HEK293 (cell line): ENCODE measurements at regions not wholly inside any gene's neighbourhood (a gene's known extent, or its start where the extent isn't known, plus 50 kb on each side); places are given as distances from the start of the nearest gene placed in this dataset.

ENCODE experiments used
- HOXC10 ChIP-seq: sonication (generic); formaldehyde crosslinking; IDR thresholded peaks from 2 replicates; pipeline ENCODE4 v1.8.1; 2023; ENCODE audit warnings: mild to moderate bottlenecking, missing genetic modification reagents
- KLF7 ChIP-seq: fragments of 450-650 bp; formaldehyde crosslinking; IDR thresholded peaks from 2 replicates; pipeline ENCODE4 v1.5.1; 2016; ENCODE audit warnings: missing biosample characterization, missing genetic modification characterization, borderline replicate concordance
- KLF8 ChIP-seq: fragments of 450-650 bp; formaldehyde crosslinking; IDR thresholded peaks from 2 replicates; pipeline ENCODE4 v1.5.1; 2016; ENCODE audit warnings: missing biosample characterization, missing genetic modification characterization
- OSR2 ChIP-seq: fragments of 450-650 bp; formaldehyde crosslinking; IDR thresholded peaks from 2 replicates; pipeline ENCODE4 v1.5.1; 2016; ENCODE audit warnings: missing biosample characterization, missing genetic modification characterization
- RBAK ChIP-seq: fragments of 450-650 bp; formaldehyde crosslinking; IDR thresholded peaks from 2 replicates; pipeline ENCODE4 v1.5.1; 2016; ENCODE audit warnings: missing biosample characterization, missing genetic modification characterization
- SP7 ChIP-seq: fragments of 450-650 bp; formaldehyde crosslinking; IDR thresholded peaks from 2 replicates; pipeline ENCODE4 v1.5.1; 2016; ENCODE audit warnings: missing biosample characterization, missing genetic modification characterization
- WT1 ChIP-seq: fragments of 450-650 bp; formaldehyde crosslinking; IDR thresholded peaks from 2 replicates; pipeline ENCODE4 v1.5.1; 2016; ENCODE audit warnings: missing biosample characterization, missing genetic modification characterization
- ZBTB20 ChIP-seq: fragments of 450-650 bp; formaldehyde crosslinking; IDR thresholded peaks from 2 replicates; pipeline ENCODE4 v1.5.1; 2016; ENCODE audit warnings: missing biosample characterization, missing genetic modification characterization
- ZNF16 ChIP-seq: fragments of 450-650 bp; formaldehyde crosslinking; IDR thresholded peaks from 2 replicates; pipeline ENCODE4 v1.5.1; 2016; ENCODE audit warnings: low read depth, missing biosample characterization, missing genetic modification characterization
- ZNF214 ChIP-seq: fragments of 450-650 bp; formaldehyde crosslinking; IDR thresholded peaks from 2 replicates; pipeline ENCODE4 v1.5.1; 2017; ENCODE audit warnings: missing biosample characterization, mild to moderate bottlenecking, missing genetic modification characterization, borderline replicate concordance
- ZNF311 ChIP-seq: fragments of 450-650 bp; formaldehyde crosslinking; IDR thresholded peaks from 2 replicates; pipeline ENCODE4 v1.5.1; 2017; ENCODE audit warnings: missing biosample characterization, missing genetic modification characterization, borderline replicate concordance
- ZNF350 ChIP-seq: fragments of 450-650 bp; formaldehyde crosslinking; IDR thresholded peaks from 2 replicates; pipeline ENCODE4 v1.5.0; 2017; ENCODE audit warnings: missing biosample characterization, mild to moderate bottlenecking, missing genetic modification characterization
- ZNF354C ChIP-seq: fragments of 450-650 bp; formaldehyde crosslinking; IDR thresholded peaks from 2 replicates; pipeline ENCODE4 v1.5.1; 2016; ENCODE audit warnings: missing biosample characterization, missing genetic modification characterization, low read depth, borderline replicate concordance
- ZNF394 ChIP-seq: fragments of 450-650 bp; formaldehyde crosslinking; IDR thresholded peaks from 2 replicates; pipeline ENCODE4 v1.5.1; 2016; ENCODE audit warnings: missing biosample characterization, missing genetic modification characterization, mild to moderate bottlenecking, moderate library complexity, borderline replicate concordance
- ZNF521 ChIP-seq: fragments of 450-650 bp; formaldehyde crosslinking; IDR thresholded peaks from 2 replicates; pipeline ENCODE4 v1.5.1; 2017; ENCODE audit warnings: missing biosample characterization, mild to moderate bottlenecking, missing genetic modification characterization
- ZNF558 ChIP-seq: fragments of 450-650 bp; formaldehyde crosslinking; IDR thresholded peaks from 2 replicates; pipeline ENCODE4 v1.5.1; 2016; ENCODE audit warnings: missing biosample characterization, missing genetic modification characterization
- ZNF660 ChIP-seq: fragments of 450-650 bp; IDR thresholded peaks from 2 replicates; pipeline ENCODE4 v1.5.1; 2018; ENCODE audit warnings: missing biosample characterization, mild to moderate bottlenecking, missing genetic modification characterization
- ZNF677 ChIP-seq: fragments of 450-650 bp; IDR thresholded peaks from 2 replicates; pipeline ENCODE4 v1.5.0; 2018; ENCODE audit warnings: missing biosample characterization, mild to moderate bottlenecking, missing genetic modification characterization, moderate library complexity
- ZNF837 ChIP-seq: fragments of 450-650 bp; formaldehyde crosslinking; IDR thresholded peaks from 2 replicates; pipeline ENCODE4 v1.5.1; 2016; ENCODE audit warnings: missing biosample characterization, missing genetic modification characterization
- TF ChIP-seq, protein P1 (sequence below): fragments of 450-650 bp; formaldehyde crosslinking; IDR thresholded peaks from 2 replicates; pipeline ENCODE4 v1.5.1; 2016; ENCODE audit warnings: missing biosample characterization, missing genetic modification characterization
- TF ChIP-seq, protein P2 (sequence below): fragments of 450-650 bp; formaldehyde crosslinking; IDR thresholded peaks from 2 replicates; pipeline ENCODE4 v1.5.1; 2016; ENCODE audit warnings: missing biosample characterization, missing genetic modification characterization
- TF ChIP-seq, protein P3 (sequence below): fragments of 450-650 bp; formaldehyde crosslinking; IDR thresholded peaks from 2 replicates; pipeline ENCODE4 v1.5.1; 2016; ENCODE audit warnings: missing biosample characterization, missing genetic modification characterization
- TF ChIP-seq, protein P4 (sequence below): fragments of 450-650 bp; formaldehyde crosslinking; IDR thresholded peaks from 2 replicates; pipeline ENCODE4 v1.5.1; 2017; ENCODE audit warnings: missing biosample characterization, mild to moderate bottlenecking, missing genetic modification characterization, moderate library complexity
- TF ChIP-seq, protein P5 (sequence below): IDR thresholded peaks from 2 replicates; pipeline ENCODE4 v1.6.1; 2011; ENCODE audit warnings: mild to moderate bottlenecking, low read depth, low read length, borderline replicate concordance
- TF ChIP-seq, protein P6 (sequence below): fragments of 450-650 bp; formaldehyde crosslinking; IDR thresholded peaks from 2 replicates; pipeline ENCODE4 v1.5.1; 2016; ENCODE audit warnings: missing biosample characterization, missing genetic modification characterization
- TF ChIP-seq, protein P7 (sequence below): fragments of 450-650 bp; formaldehyde crosslinking; IDR thresholded peaks from 2 replicates; pipeline ENCODE4 v1.5.1; 2016; ENCODE audit warnings: missing biosample characterization, missing genetic modification characterization
- TF ChIP-seq, protein P8 (sequence below): fragments of 450-650 bp; formaldehyde crosslinking; IDR thresholded peaks from 2 replicates; pipeline ENCODE4 v1.5.1; 2017; ENCODE audit warnings: missing biosample characterization, missing genetic modification characterization

DNA sequence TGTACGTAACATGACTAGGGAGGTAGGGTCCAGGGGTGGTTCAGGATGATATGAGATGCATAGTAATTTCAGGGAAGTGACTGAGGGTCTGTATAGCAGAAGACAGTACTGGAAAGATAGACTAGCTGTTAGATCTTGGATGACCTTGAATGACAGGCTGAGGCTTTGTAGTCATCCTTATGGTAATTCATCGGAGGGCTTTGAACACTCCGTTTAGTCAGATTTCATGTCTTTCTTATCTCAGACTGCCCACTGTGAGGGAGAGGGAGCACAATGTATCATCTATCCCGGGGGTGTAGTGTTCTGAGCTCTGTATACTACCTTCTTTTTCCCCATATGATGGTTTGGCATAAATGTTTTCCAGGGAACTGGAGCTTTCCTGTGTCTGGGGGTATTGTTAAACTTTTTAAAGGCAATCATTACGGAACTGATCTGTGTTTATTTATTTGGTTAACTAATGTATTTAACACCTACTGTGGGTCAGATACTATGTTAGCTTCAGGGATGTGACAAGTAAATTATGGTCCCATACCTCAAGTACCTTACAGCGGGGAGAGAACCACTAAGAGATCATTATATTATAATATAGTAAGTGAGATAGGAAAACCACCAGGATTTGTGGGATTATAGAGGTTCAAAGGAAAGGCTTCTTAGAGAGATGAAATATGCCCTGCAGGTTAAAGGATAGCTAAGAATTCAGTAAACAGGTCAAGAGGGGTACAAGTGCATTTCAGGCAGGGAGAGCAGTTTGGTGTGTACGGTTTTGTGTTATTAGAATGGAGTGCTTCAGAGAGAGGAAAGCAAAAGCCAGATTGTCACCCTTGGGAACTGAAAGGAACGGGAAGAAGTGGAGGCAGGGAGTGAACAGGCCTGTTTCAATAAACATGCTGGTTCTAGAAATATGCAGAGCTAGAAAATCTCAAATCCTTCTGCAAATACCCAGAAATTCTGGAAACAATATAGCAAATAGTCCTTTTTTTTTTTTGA, 164.8 kb upstream of the KL start (continued):
- TF ChIP-seq ZNF521 (tag by site-specific recombination) (no peak), ZNF214 (no peak), KLF8 (tag by site-specific recombination) (no peak), SP7 (peak; percentile 98), RBAK (tag by site-specific recombination) (no peak), ZNF311 (tag by site-specific recombination) (no peak), OSR2 (tag by site-specific recombination) (no peak; the same call in 1 of the 2 replicates), ZNF677 (tag by site-specific recombination) (no peak), ZNF354C (tag by site-specific recombination) (no peak), ZNF16 (no peak), ZNF350 (tag by site-specific recombination) (no peak), HOXC10 (CRISPR knock-in tag) (no peak), ZNF837 (tag by site-specific recombination) (no peak), ZNF394 (no peak), KLF7 (tag by site-specific recombination) (no peak), ZNF558 (tag by site-specific recombination) (no peak), WT1 (peak; percentile 73), ZNF660 (tag by site-specific recombination) (no peak), ZBTB20 (0 out of 2 replicates have a peak, but pooled peaks have one; percentile 21)
- TF ChIP-seq, protein P1, sequence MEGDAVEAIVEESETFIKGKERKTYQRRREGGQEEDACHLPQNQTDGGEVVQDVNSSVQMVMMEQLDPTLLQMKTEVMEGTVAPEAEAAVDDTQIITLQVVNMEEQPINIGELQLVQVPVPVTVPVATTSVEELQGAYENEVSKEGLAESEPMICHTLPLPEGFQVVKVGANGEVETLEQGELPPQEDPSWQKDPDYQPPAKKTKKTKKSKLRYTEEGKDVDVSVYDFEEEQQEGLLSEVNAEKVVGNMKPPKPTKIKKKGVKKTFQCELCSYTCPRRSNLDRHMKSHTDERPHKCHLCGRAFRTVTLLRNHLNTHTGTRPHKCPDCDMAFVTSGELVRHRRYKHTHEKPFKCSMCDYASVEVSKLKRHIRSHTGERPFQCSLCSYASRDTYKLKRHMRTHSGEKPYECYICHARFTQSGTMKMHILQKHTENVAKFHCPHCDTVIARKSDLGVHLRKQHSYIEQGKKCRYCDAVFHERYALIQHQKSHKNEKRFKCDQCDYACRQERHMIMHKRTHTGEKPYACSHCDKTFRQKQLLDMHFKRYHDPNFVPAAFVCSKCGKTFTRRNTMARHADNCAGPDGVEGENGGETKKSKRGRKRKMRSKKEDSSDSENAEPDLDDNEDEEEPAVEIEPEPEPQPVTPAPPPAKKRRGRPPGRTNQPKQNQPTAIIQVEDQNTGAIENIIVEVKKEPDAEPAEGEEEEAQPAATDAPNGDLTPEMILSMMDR (tag by site-specific recombination): no peak
- TF ChIP-seq, protein P2, sequence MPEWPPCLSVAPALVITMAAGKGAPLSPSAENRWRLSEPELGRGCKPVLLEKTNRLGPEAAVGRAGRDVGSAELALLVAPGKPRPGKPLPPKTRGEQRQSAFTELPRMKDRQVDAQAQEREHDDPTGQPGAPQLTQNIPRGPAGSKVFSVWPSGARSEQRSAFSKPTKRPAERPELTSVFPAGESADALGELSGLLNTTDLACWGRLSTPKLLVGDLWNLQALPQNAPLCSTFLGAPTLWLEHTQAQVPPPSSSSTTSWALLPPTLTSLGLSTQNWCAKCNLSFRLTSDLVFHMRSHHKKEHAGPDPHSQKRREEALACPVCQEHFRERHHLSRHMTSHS (tag by site-specific recombination): no peak
- TF ChIP-seq, protein P3, sequence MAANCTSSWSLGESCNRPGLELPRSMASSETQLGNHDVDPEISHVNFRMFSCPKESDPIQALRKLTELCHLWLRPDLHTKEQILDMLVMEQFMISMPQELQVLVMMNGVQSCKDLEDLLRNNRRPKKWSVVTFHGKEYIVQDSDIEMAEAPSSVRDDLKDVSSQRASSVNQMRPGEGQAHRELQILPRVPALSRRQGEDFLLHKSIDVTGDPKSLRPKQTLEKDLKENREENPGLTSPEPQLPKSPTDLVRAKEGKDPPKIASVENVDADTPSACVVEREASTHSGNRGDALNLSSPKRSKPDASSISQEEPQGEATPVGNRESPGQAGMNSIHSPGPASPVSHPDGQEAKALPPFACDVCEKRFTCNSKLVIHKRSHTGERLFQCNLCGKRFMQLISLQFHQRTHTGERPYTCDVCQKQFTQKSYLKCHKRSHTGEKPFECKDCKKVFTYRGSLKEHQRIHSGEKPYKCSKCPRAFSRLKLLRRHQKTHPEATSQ: no peak
- TF ChIP-seq, protein P4, sequence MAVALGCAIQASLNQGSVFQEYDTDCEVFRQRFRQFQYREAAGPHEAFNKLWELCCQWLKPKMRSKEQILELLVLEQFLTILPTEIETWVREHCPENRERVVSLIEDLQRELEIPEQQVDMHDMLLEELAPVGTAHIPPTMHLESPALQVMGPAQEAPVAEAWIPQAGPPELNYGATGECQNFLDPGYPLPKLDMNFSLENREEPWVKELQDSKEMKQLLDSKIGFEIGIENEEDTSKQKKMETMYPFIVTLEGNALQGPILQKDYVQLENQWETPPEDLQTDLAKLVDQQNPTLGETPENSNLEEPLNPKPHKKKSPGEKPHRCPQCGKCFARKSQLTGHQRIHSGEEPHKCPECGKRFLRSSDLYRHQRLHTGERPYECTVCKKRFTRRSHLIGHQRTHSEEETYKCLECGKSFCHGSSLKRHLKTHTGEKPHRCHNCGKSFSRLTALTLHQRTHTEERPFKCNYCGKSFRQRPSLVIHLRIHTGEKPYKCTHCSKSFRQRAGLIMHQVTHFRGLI (tag by site-specific recombination): no peak
- TF ChIP-seq, protein P5, sequence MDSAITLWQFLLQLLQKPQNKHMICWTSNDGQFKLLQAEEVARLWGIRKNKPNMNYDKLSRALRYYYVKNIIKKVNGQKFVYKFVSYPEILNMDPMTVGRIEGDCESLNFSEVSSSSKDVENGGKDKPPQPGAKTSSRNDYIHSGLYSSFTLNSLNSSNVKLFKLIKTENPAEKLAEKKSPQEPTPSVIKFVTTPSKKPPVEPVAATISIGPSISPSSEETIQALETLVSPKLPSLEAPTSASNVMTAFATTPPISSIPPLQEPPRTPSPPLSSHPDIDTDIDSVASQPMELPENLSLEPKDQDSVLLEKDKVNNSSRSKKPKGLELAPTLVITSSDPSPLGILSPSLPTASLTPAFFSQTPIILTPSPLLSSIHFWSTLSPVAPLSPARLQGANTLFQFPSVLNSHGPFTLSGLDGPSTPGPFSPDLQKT: no peak
- TF ChIP-seq, protein P6, sequence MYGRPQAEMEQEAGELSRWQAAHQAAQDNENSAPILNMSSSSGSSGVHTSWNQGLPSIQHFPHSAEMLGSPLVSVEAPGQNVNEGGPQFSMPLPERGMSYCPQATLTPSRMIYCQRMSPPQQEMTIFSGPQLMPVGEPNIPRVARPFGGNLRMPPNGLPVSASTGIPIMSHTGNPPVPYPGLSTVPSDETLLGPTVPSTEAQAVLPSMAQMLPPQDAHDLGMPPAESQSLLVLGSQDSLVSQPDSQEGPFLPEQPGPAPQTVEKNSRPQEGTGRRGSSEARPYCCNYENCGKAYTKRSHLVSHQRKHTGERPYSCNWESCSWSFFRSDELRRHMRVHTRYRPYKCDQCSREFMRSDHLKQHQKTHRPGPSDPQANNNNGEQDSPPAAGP (tag by site-specific recombination): no peak
- TF ChIP-seq, protein P7, sequence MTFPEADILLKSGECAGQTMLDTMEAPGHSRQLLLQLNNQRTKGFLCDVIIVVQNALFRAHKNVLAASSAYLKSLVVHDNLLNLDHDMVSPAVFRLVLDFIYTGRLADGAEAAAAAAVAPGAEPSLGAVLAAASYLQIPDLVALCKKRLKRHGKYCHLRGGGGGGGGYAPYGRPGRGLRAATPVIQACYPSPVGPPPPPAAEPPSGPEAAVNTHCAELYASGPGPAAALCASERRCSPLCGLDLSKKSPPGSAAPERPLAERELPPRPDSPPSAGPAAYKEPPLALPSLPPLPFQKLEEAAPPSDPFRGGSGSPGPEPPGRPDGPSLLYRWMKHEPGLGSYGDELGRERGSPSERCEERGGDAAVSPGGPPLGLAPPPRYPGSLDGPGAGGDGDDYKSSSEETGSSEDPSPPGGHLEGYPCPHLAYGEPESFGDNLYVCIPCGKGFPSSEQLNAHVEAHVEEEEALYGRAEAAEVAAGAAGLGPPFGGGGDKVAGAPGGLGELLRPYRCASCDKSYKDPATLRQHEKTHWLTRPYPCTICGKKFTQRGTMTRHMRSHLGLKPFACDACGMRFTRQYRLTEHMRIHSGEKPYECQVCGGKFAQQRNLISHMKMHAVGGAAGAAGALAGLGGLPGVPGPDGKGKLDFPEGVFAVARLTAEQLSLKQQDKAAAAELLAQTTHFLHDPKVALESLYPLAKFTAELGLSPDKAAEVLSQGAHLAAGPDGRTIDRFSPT (tag by site-specific recombination): no peak
- TF ChIP-seq, protein P8, sequence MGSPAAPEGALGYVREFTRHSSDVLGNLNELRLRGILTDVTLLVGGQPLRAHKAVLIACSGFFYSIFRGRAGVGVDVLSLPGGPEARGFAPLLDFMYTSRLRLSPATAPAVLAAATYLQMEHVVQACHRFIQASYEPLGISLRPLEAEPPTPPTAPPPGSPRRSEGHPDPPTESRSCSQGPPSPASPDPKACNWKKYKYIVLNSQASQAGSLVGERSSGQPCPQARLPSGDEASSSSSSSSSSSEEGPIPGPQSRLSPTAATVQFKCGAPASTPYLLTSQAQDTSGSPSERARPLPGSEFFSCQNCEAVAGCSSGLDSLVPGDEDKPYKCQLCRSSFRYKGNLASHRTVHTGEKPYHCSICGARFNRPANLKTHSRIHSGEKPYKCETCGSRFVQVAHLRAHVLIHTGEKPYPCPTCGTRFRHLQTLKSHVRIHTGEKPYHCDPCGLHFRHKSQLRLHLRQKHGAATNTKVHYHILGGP: no peak
